Panc1 (cell line): ENCODE measurements at regions not wholly inside any gene's neighbourhood (a gene's known extent, or its start where the extent isn't known, plus 50 kb on each side); places are given as distances from the start of the nearest gene placed in this dataset.

Experiments
- ATAC-seq: fragments of 200-7000 bp; cut with Tn5 transposase; 2 replicates; pipeline ENCODE4 v1.9.1; 2020; ENCODE audit warnings: mild to moderate bottlenecking, moderate library complexity
- BruUV-seq: library from RNA; stranded (reverse); fragments of 400-500 nt; replicated peaks from 2 replicates; lab custom pipeline; 2021; lab: Mats Ljungman, UMichigan
- CTCF ChIA-PET: fragments of 300-600 bp; sonication (Branson Sonifier 250); formaldehyde crosslinking; loops from one replicate; lab custom pipeline; 2022; ENCODE audit warnings: antibody characterized with exemption; lab: Charles Lee
- POLR2A ChIA-PET: fragments of 300-600 bp; sonication (Branson Sonifier 250); formaldehyde crosslinking; loops from one replicate; lab custom pipeline; 2022; ENCODE audit warnings: antibody characterized with exemption; lab: Charles Lee
- DNase-seq: peaks from one replicate; pipeline ENCODE4 v3.0.0-alpha.2; 2010; ENCODE audit warnings: low read depth, low spot score
- H3K27ac ChIP-seq: 2 replicates; pipeline ENCODE4 v1.5.1; 2011; ENCODE audit warnings: mild to moderate bottlenecking, low read length, inconsistent platforms
- H3K27me3 ChIP-seq: fragments of 200-500 bp; sonication (Bioruptor generic); 2 replicates; pipeline ENCODE4 v1.6.0; 2014; ENCODE audit warnings: low read length, inconsistent platforms; ENCODE audit not compliant: control insufficient read depth, insufficient read depth
- H3K36me3 ChIP-seq: fragments of 200-500 bp; sonication (Bioruptor generic); 2 replicates; pipeline ENCODE4 v1.5.1; 2014; ENCODE audit warnings: inconsistent platforms, mild to moderate bottlenecking, low read length, moderate library complexity; ENCODE audit not compliant: control insufficient read depth, insufficient read depth
- H3K4me1 ChIP-seq: 2 replicates; pipeline ENCODE4 v1.5.1; 2011; ENCODE audit warnings: inconsistent platforms, mild to moderate bottlenecking, low read length, moderate library complexity; ENCODE audit not compliant: control insufficient read depth, insufficient read depth
- H3K4me3 ChIP-seq, 2 experiments: 2 replicates each; pipeline ENCODE4 v1.5.1; 2011 to 2012; ENCODE audit warnings: low read depth in 2 of 2, low read length in 2 of 2, mild to moderate bottlenecking in 2 of 2, inconsistent platforms in 1 of 2, moderate library complexity in 1 of 2
- H3K9me3 ChIP-seq: fragments of 200-500 bp; sonication (Bioruptor generic); 2 replicates; pipeline ENCODE4 v1.5.1; 2014; ENCODE audit warnings: low read depth, mild to moderate bottlenecking, inconsistent platforms, low read length, moderate library complexity; ENCODE audit not compliant: control insufficient read depth, insufficient read depth
- POLR2AphosphoS5 ChIP-seq: IDR thresholded peaks from 2 replicates; pipeline ENCODE4 v1.6.1; 2012; ENCODE audit warnings: mild to moderate bottlenecking, low read depth, low read length, moderate library complexity
- SIN3A ChIP-seq: IDR thresholded peaks from 2 replicates; pipeline ENCODE4 v1.6.1; 2012; ENCODE audit warnings: low read depth, mild to moderate bottlenecking, low read length, moderate library complexity, borderline replicate concordance; ENCODE audit not compliant: insufficient read depth
- TCF7L2 ChIP-seq: IDR thresholded peaks from 2 replicates; pipeline ENCODE4 v1.6.1; 2011; ENCODE audit warnings: mild to moderate bottlenecking, low read depth, low read length, inconsistent platforms
- in situ Hi-C: cut with HindIII; loops from 2 replicates; pipeline ENCODE4 v1.10.0; 2016; ENCODE audit warnings: low sequenced_read_pairs, low pct_unique_long_range_greater_than_20kb
- intact Hi-C: fragments of 100-400 bp; cut with micrococcal nuclease; formaldehyde crosslinking; loops from one replicate; pipeline ENCODE4 v1.10.0; 2022; ENCODE audit not compliant: unreplicated experiment
- TF ChIP-seq, protein P1 (sequence below), 2 experiments: IDR thresholded peaks; 2 replicates each; pipeline ENCODE4 v1.6.1; 2011 to 2012; ENCODE audit warnings: low read depth in 2 of 2, control low read depth in 1 of 2, low read length in 1 of 2, mild to moderate bottlenecking in 1 of 2, moderate library complexity in 1 of 2; ENCODE audit not compliant: insufficient read depth in 1 of 2
- TF ChIP-seq, protein P2 (sequence below): fragments of 450-650 bp; IDR thresholded peaks from 2 replicates; pipeline ENCODE4 v1.5.1; 2017; ENCODE audit warnings: mild to moderate bottlenecking

DNA sequence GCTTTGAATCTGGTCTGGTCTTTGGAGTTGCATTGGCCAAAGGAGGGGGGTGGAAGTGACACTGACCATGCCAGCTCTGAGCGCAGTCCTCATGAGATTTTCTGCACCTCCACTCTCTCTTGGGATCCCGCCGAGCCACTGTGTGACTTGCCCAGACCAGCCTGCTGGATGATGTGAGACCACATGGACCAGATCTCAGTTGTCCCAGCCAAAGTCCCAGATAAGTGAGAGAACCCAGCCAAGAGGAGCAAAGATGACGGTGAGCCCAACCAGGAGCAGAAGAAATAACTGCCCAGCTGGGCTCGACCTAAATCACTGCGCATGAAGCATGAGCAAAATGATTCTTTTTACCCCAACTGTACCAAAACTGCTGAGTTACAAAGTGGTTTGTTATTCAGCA lies 96.5 kb upstream of the ERCC4 start:
- Histone ChIP-seq H3K36me3 (no peaks in the 10 kb centered on the region), H3K9me3 (no peaks in the 10 kb centered on the region), H3K27me3 (peaks cover 14% of the 10 kb centered on the region; the same call in 1 of the 2 replicates), H3K27ac (no peak overlapping the region), H3K4me3 (no peak overlapping the region), H3K4me1 (no peaks in the 10 kb centered on the region)
- DNase-seq = no peak
- intact Hi-C loops (no loop called here), in situ Hi-C loops (no loop called here)
- ATAC-seq = no peak
- POLR2A ChIA-PET = no interaction called here
- no TSS peak for BruUV-seq
- CTCF ChIA-PET = no interaction called here
- TF ChIP-seq, protein P1, sequence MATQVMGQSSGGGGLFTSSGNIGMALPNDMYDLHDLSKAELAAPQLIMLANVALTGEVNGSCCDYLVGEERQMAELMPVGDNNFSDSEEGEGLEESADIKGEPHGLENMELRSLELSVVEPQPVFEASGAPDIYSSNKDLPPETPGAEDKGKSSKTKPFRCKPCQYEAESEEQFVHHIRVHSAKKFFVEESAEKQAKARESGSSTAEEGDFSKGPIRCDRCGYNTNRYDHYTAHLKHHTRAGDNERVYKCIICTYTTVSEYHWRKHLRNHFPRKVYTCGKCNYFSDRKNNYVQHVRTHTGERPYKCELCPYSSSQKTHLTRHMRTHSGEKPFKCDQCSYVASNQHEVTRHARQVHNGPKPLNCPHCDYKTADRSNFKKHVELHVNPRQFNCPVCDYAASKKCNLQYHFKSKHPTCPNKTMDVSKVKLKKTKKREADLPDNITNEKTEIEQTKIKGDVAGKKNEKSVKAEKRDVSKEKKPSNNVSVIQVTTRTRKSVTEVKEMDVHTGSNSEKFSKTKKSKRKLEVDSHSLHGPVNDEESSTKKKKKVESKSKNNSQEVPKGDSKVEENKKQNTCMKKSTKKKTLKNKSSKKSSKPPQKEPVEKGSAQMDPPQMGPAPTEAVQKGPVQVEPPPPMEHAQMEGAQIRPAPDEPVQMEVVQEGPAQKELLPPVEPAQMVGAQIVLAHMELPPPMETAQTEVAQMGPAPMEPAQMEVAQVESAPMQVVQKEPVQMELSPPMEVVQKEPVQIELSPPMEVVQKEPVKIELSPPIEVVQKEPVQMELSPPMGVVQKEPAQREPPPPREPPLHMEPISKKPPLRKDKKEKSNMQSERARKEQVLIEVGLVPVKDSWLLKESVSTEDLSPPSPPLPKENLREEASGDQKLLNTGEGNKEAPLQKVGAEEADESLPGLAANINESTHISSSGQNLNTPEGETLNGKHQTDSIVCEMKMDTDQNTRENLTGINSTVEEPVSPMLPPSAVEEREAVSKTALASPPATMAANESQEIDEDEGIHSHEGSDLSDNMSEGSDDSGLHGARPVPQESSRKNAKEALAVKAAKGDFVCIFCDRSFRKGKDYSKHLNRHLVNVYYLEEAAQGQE (IDR thresholded peaks at IDR 0.05; ENCODE audit: insufficient read depth in 1 of 2, low read depth in 2 of 2, low read length in 1 of 2) = no peak
- no peak for TF ChIP-seq POLR2AphosphoS5
- TF ChIP-seq, protein P2, sequence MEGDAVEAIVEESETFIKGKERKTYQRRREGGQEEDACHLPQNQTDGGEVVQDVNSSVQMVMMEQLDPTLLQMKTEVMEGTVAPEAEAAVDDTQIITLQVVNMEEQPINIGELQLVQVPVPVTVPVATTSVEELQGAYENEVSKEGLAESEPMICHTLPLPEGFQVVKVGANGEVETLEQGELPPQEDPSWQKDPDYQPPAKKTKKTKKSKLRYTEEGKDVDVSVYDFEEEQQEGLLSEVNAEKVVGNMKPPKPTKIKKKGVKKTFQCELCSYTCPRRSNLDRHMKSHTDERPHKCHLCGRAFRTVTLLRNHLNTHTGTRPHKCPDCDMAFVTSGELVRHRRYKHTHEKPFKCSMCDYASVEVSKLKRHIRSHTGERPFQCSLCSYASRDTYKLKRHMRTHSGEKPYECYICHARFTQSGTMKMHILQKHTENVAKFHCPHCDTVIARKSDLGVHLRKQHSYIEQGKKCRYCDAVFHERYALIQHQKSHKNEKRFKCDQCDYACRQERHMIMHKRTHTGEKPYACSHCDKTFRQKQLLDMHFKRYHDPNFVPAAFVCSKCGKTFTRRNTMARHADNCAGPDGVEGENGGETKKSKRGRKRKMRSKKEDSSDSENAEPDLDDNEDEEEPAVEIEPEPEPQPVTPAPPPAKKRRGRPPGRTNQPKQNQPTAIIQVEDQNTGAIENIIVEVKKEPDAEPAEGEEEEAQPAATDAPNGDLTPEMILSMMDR = no peak
- no peak for TF ChIP-seq TCF7L2
- TF ChIP-seq SIN3A = no peak

DNA sequence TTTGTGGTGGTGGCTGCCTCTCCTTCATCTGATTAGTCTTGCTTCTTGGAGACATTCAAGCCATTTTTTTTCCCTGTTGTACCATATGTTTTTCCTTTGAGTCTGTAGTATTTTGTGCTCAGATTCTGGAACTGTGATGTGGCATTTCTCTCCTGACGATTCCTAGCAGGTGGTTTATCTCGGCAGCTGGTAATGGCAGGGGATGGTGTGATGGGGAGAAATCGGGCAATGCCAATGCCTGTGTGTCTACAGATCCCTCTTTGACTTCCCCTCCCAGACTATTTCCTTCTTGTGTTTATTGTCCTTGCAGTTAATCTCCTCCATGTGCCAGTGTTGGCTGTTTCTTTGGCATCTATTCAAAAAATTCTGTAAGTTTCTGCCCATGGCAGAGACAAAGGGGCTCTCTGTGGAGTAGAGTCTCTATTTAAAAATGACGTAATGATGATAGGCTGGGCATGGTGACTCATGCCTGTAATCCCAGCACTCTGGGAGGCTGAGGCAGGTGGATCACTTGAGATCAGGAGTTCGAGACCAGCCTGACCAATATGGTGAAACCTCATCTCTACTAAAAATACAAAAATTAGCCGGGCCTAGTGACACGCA lies 90.2 kb upstream of the ERCC4 start:
- in situ Hi-C loops (no loop called here), intact Hi-C loops (no loop called here)
- no peak for TF ChIP-seq TCF7L2
- TF ChIP-seq, protein P2 = no peak
- TF ChIP-seq POLR2AphosphoS5 = no peak
- TF ChIP-seq SIN3A = no peak
- TF ChIP-seq, protein P1 (IDR thresholded peaks at IDR 0.05; ENCODE audit: insufficient read depth in 1 of 2, low read depth in 2 of 2, low read length in 1 of 2) = no peak
- no peak for ATAC-seq
- DNase-seq = no peak
- H3K36me3 ChIP-seq = no peaks in the 10 kb centered on the region
- no peak overlapping the region for H3K27ac ChIP-seq
- peaks cover 10% of the 10 kb centered on the region for H3K27me3 ChIP-seq
- ChIA-PET CTCF (no interaction called here), POLR2A (no interaction called here)
- H3K4me3 ChIP-seq = no peak overlapping the region
- no peaks in the 10 kb centered on the region for H3K9me3 ChIP-seq
- no peaks in the 10 kb centered on the region for H3K4me1 ChIP-seq
- BruUV-seq = no TSS peak
